Tibial nerve (tissue), 4 donors: ENCODE measurements at regions not wholly inside any gene's neighbourhood (a gene's known extent, or its start where the extent isn't known, plus 50 kb on each side); places are given as distances from the start of the nearest gene placed in this dataset.

Experiments
- DNase-seq, 2 donors: peaks; one replicate each; pipeline ENCODE4 v3.0.0-alpha.2; 2019; ENCODE audit warnings: low spot score in 2 of 2
- H3K27ac ChIP-seq, 4 donors: fragments of 200-600 bp; sonication (generic) in 3 of 4; one replicate each; pipeline ENCODE4 v1.5.1; 2017 to 2019; ENCODE audit warnings: mild to moderate bottlenecking in 1 of 4
- H3K27me3 ChIP-seq, 2 donors: fragments of 200-600 bp; sonication (generic) in 1 of 2; one replicate each; pipeline versions ENCODE4 v1.5.1 to v1.6.0; 2017 to 2019
- H3K36me3 ChIP-seq, 3 donors: fragments of 200-600 bp; sonication (generic); one replicate each; pipeline ENCODE4 v1.5.1; 2018 to 2019
- H3K4me1 ChIP-seq, 4 donors: fragments of 200-600 bp; sonication (generic) in 3 of 4; one replicate each; pipeline ENCODE4 v1.5.1; 2017 to 2019
- H3K4me3 ChIP-seq, 4 donors: fragments of 200-600 bp; sonication (generic) in 3 of 4; one replicate each; pipeline ENCODE4 v1.5.1; 2017 to 2019; ENCODE audit warnings: mild to moderate bottlenecking in 1 of 4, moderate library complexity in 1 of 4
- H3K9me3 ChIP-seq, 4 donors: fragments of 200-600 bp; sonication (generic) in 3 of 4; one replicate each; pipeline ENCODE4 v1.5.1; 2017 to 2019
- EP300 ChIP-seq, 2 donors: sonication (generic); formaldehyde crosslinking; IDR thresholded peaks; one replicate each; pipeline ENCODE4 v1.6.1; 2017; ENCODE audit warnings: antibody characterized with exemption in 2 of 2, mild to moderate bottlenecking in 1 of 2
- POLR2A ChIP-seq, 2 donors: fragments of 450-650 bp; IDR thresholded peaks; one replicate each; pipeline ENCODE4 v1.6.1; 2017; ENCODE audit warnings: antibody characterized with exemption in 2 of 2, mild to moderate bottlenecking in 2 of 2, moderate library complexity in 2 of 2
- WGBS, 2 donors: methylation state at CpG; one replicate each; pipeline ENCODE4 v1.1.5; 2018; 5-methylcytosine and 5-hydroxymethylcytosine counted together
- TF ChIP-seq, protein P1 (sequence below), 5 experiments: fragments of 200-600 bp in 3 of 5; fragments of 450-650 bp in 2 of 5; sonication (generic) in 3 of 5; IDR thresholded peaks; one replicate each; pipeline ENCODE4 v1.5.1; 2016 to 2019; ENCODE audit warnings: antibody characterized with exemption in 5 of 5, mild to moderate bottlenecking in 3 of 5, moderate library complexity in 2 of 5

- H3K36me3 ChIP-seq = no peaks in the 10 kb centered on the region
- peaks cover 0 to 4% (median 0%) of the 10 kb centered on the region in 4 donors for H3K9me3 ChIP-seq
- no peaks in the 10 kb centered on the region for H3K4me1 ChIP-seq
- no peak overlapping the region for H3K27ac ChIP-seq
- DNase-seq = no peak
- no peaks in the 10 kb centered on the region for H3K27me3 ChIP-seq
- no peak for TF ChIP-seq EP300 (IDR thresholded peaks at IDR 0.05)
- no peak for TF ChIP-seq POLR2A (IDR thresholded peaks at IDR 0.05)
- TF ChIP-seq, protein P1, sequence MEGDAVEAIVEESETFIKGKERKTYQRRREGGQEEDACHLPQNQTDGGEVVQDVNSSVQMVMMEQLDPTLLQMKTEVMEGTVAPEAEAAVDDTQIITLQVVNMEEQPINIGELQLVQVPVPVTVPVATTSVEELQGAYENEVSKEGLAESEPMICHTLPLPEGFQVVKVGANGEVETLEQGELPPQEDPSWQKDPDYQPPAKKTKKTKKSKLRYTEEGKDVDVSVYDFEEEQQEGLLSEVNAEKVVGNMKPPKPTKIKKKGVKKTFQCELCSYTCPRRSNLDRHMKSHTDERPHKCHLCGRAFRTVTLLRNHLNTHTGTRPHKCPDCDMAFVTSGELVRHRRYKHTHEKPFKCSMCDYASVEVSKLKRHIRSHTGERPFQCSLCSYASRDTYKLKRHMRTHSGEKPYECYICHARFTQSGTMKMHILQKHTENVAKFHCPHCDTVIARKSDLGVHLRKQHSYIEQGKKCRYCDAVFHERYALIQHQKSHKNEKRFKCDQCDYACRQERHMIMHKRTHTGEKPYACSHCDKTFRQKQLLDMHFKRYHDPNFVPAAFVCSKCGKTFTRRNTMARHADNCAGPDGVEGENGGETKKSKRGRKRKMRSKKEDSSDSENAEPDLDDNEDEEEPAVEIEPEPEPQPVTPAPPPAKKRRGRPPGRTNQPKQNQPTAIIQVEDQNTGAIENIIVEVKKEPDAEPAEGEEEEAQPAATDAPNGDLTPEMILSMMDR (IDR thresholded peaks at IDR 0.05) = no peak
- WGBS, 2 donors = 85 to 86% methylated on average over 6 of the region's 6 CpGs
- H3K4me3 ChIP-seq = no peak overlapping the region
Observed at GRCh38 chr2:187640926-187641510, 86.8 kb upstream of the TFPI start.

DNA sequence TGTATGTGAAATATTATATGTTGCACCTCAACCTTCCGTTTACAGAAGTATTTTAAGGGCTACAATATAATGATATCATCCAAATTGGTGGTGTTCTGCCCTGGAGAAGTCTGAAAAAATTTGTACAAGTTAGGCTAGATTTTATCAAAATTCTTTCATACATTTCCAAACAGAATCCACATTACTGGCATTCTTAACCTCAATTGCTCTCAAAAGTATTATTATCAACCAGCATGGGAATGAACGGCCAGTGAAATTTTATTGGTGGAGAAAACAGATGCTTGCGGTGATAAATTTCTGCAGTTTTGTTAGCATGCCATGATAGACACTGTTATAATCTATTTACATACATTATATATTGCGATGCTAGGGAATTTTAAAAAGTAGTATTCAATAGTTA is 88.3 kb upstream of the TFPI start:
- TF ChIP-seq EP300 (IDR thresholded peaks at IDR 0.05) (no peak), POLR2A (IDR thresholded peaks at IDR 0.05) (no peak)
- TF ChIP-seq, protein P1 (IDR thresholded peaks at IDR 0.05) = no peak
- H3K27ac ChIP-seq = no peak overlapping the region
- 51 to 59% methylated on average over 4 of the region's 4 CpGs for WGBS, 2 donors
- H3K4me3 ChIP-seq = no peak overlapping the region
- H3K4me1 ChIP-seq = no peaks in the 10 kb centered on the region
- H3K9me3 ChIP-seq = no peaks in the 10 kb centered on the region
- no peaks in the 10 kb centered on the region for H3K36me3 ChIP-seq
- DNase-seq = no peak
- no peaks in the 10 kb centered on the region for H3K27me3 ChIP-seq

GRCh38 chr2:187644486-187644885 is 90.3 kb upstream of the TFPI start:
- H3K27ac ChIP-seq = no peak overlapping the region
- no peaks in the 10 kb centered on the region for H3K27me3 ChIP-seq
- DNase-seq = no peak
- no peaks in the 10 kb centered on the region for H3K36me3 ChIP-seq
- no peaks in the 10 kb centered on the region for H3K4me1 ChIP-seq
- no peaks in the 10 kb centered on the region for H3K9me3 ChIP-seq
- no peak overlapping the region for H3K4me3 ChIP-seq
- no peak for TF ChIP-seq POLR2A (IDR thresholded peaks at IDR 0.05)
- TF ChIP-seq EP300 (IDR thresholded peaks at IDR 0.05) = no peak
- TF ChIP-seq, protein P1 (IDR thresholded peaks at IDR 0.05) = no peak

- 40% methylated on average over 1 of the region's 1 CpG for WGBS, 2 donors
- TF ChIP-seq, protein P1 (IDR thresholded peaks at IDR 0.05) = no peak
- TF ChIP-seq POLR2A (IDR thresholded peaks at IDR 0.05) (no peak), EP300 (IDR thresholded peaks at IDR 0.05) (no peak)
- H3K27me3 ChIP-seq = no peaks in the 10 kb centered on the region
Observed at GRCh38 chr2:187644981-187645380, 90.7 kb upstream of the TFPI start.

DNA sequence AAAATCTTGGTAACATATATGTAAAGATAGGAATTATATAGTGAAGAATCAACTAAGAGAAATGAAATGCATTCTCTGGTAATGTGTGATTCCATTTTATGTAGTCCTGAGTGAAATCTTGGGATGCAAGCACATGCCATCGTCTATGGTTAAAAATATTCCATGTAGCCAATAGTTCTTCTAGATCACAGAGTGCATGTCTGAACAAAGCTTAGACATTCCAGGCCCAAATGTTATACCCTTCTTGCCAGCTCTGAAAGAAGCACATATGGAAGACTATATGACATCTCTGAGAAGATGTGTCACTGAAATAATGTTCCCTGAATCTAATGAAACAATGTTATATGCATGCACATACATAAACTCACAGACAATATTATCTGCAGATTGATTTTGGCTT is 92.3 kb upstream of the TFPI start:
- Histone ChIP-seq H3K27ac (no peak overlapping the region), H3K9me3 (no peaks in the 10 kb centered on the region)
- WGBS, 2 donors = 75 to 77% methylated on average over 1 of the region's 1 CpG

More at GRCh38 chr2:187644981-187645380, 90.7 kb upstream of the TFPI start:
- no peaks in the 10 kb centered on the region for H3K9me3 ChIP-seq
- H3K4me1 ChIP-seq = no peaks in the 10 kb centered on the region
- DNase-seq = no peak
- no peaks in the 10 kb centered on the region for H3K36me3 ChIP-seq
- H3K4me3 ChIP-seq = no peak overlapping the region
- H3K27ac ChIP-seq = no peak overlapping the region

More for the DNA sequence above, 92.3 kb upstream of the TFPI start:
- Histone ChIP-seq H3K27me3 (no peaks in the 10 kb centered on the region), H3K4me1 (no peaks in the 10 kb centered on the region), H3K4me3 (no peak overlapping the region), H3K36me3 (no peaks in the 10 kb centered on the region)
- no peak for DNase-seq
- TF ChIP-seq POLR2A (IDR thresholded peaks at IDR 0.05) (no peak), EP300 (IDR thresholded peaks at IDR 0.05) (no peak)
- TF ChIP-seq, protein P1 (IDR thresholded peaks at IDR 0.05) = no peak
